ENCODE measurements at regions not wholly inside any gene's neighbourhood (a gene's known extent, or its start where the extent isn't known, plus 50 kb on each side); places are given as distances from the start of the nearest gene placed in this dataset.

DNA sequence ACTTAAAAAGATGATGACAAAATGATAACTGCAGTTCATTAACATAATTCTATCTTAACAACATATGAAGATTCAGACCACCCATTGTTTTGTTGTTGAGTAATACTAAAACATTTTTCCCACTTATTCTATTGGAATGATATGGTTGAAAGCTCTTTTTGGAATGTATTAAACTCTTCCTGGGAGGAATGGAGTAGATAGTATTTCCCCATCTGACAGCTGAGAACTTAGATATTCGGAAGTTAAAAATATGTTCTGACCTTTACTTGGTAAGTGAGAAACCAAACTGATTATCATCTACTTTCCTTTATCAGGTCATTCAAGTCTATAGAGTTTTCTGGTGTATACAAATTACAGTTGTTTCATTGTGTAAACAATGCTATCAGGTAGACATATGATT is 452.9 kb downstream of the CSNK1G3 start:
- H3K9me3 ChIP-seq (ENCODE audit: control insufficient read depth in 1 of 2, low read length in 2 of 2): no peaks in the 10 kb centered on the region
- no peaks in the 10 kb centered on the region for H3K36me3 ChIP-seq (ENCODE audit: control insufficient read depth in 1 of 2, insufficient read depth in 2 of 2, low read length in 2 of 2)
- no peak overlapping the region for H3K4me3 ChIP-seq (ENCODE audit: low read depth in 1 of 2, low read length in 2 of 2)
- H3K4me1 ChIP-seq (ENCODE audit: control insufficient read depth in 1 of 2, insufficient read depth in 2 of 2, low read length in 2 of 2): no peaks in the 10 kb centered on the region
- H3K27me3 ChIP-seq (ENCODE audit: low read depth, low read length): no peaks in the 10 kb centered on the region
- no peak overlapping the region for H3K27ac ChIP-seq (ENCODE audit: low read length)

DNA sequence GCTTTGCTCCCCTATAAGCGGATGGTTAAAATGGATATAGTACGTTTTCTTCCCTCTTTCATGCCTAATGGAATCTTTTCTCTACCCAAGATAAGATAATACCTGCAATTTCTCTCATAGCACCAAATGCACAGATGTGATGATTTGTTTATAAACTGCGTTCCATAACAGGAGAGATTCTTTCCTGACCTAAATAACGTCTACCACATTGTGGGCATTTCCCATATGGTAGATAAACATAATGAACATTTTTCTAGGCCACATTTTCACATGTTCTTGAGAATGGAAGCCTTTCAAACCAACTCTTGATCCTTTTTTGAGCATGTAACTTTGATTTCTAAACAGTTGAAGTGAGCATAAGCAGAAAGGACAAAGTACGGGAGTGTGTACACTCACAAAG is 448.5 kb downstream of the CSNK1G3 start:
- Histone ChIP-seq H3K4me3 (ENCODE audit: low read depth in 1 of 2, low read length in 2 of 2) (no peak overlapping the region), H3K27ac (ENCODE audit: low read length) (no peak overlapping the region), H3K9me3 (ENCODE audit: control insufficient read depth in 1 of 2, low read length in 2 of 2) (no peaks in the 10 kb centered on the region), H3K4me1 (ENCODE audit: control insufficient read depth in 1 of 2, insufficient read depth in 2 of 2, low read length in 2 of 2) (no peaks in the 10 kb centered on the region), H3K27me3 (ENCODE audit: low read depth, low read length) (no peaks in the 10 kb centered on the region), H3K36me3 (ENCODE audit: control insufficient read depth in 1 of 2, insufficient read depth in 2 of 2, low read length in 2 of 2) (no peaks in the 10 kb centered on the region)

DNA sequence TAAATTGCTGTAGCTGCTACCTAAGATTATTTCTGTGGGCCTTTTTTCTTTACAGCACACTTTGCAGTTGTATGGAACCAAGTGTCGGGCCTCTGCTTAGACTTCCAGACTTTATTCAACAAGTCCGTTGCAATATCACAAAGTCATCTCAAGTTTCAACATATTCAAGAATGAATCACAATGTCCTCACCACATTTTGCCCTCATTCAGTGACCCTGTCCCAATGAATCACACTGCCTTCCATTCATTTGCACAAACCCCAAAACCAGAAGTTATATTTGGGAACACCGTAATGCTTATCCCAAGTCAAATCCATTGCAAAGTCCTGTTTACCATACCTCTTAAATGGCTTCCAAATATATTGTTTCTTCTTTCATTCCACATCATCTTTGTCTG is 439.6 kb downstream of the CSNK1G3 start:
- Histone ChIP-seq H3K27ac (ENCODE audit: low read length) (no peak overlapping the region), H3K4me3 (ENCODE audit: low read depth in 1 of 2, low read length in 2 of 2) (no peak overlapping the region), H3K9me3 (ENCODE audit: control insufficient read depth in 1 of 2, low read length in 2 of 2) (no peaks in the 10 kb centered on the region), H3K27me3 (ENCODE audit: low read depth, low read length) (no peaks in the 10 kb centered on the region), H3K4me1 (ENCODE audit: control insufficient read depth in 1 of 2, insufficient read depth in 2 of 2, low read length in 2 of 2) (no peaks in the 10 kb centered on the region), H3K36me3 (ENCODE audit: control insufficient read depth in 1 of 2, insufficient read depth in 2 of 2, low read length in 2 of 2) (no peaks in the 10 kb centered on the region)

DNA sequence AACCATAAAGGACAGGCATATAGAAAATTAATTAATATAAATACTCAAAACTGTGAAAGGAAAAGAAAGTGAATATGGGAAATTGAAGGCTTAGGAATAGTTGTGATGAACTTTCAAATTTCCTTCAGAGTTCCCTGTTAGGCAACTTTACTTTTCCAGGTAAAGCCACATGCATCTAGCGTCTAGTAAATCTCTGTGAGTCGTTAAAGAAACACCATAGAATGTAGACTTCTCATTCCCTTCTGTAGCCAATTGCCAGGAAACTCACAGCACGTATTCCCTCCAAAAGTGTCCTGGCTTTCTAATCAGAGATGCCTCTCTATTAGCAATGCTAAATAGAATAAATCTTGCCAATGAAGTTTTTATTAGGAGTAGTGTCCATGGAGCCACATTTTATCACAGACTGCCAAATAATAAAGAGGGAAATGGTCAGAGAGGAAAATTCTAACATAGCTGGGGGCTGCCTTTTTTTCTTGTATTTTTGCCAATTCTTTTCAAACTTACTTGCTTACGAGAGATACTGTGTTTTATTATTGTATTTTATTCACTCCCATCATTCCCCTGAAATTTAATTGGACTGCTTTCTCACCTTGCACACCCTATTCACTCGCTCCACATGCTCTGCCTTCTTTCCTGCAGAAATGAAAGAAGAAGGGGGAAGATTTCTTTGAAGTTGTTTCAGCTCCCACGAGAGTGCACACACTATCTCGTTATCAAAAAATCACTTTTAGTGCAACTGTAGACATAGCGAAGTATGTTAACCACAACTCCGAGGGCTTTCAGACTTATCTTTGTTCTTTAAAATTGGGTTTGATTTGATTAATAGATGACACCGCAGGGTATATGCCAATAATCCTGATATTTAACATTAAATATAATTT is 439.0 kb downstream of the CSNK1G3 start:
- Histone ChIP-seq H3K9me3 (ENCODE audit: control insufficient read depth in 1 of 2, low read length in 2 of 2) (no peaks in the 10 kb centered on the region), H3K36me3 (ENCODE audit: control insufficient read depth in 1 of 2, insufficient read depth in 2 of 2, low read length in 2 of 2) (no peaks in the 10 kb centered on the region), H3K27me3 (ENCODE audit: low read depth, low read length) (no peaks in the 10 kb centered on the region), H3K4me1 (ENCODE audit: control insufficient read depth in 1 of 2, insufficient read depth in 2 of 2, low read length in 2 of 2) (no peaks in the 10 kb centered on the region), H3K27ac (ENCODE audit: low read length) (no peak overlapping the region), H3K4me3 (ENCODE audit: low read depth in 1 of 2, low read length in 2 of 2) (no peak overlapping the region)

DNA sequence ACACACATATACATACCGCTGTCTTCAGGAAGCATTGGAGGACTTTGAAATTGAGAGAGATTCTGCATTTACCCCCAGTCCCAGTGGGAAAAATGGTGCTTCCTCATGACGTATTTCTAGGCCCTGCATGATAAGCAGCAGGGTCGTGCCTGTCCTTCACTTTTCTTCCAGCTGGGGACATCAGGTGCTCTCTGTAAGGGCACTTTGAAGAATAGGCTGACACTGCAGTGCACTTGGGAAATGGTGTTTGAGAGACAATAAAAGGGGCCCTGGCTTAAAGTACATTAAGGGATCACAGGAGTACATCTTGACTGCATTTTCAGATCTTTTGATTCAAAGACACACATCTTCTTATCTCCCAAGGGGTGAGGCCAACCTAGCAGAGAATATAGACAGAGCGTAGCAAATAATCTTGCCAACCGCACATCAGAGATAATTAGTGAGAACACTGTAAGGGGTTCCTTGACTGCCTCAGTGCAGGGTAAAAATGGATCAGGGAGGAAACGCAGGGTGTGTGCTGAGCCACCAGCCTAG is 437.9 kb downstream of the CSNK1G3 start:
- H3K9me3 ChIP-seq (ENCODE audit: control insufficient read depth in 1 of 2, low read length in 2 of 2): no peaks in the 10 kb centered on the region
- H3K4me3 ChIP-seq (ENCODE audit: low read depth in 1 of 2, low read length in 2 of 2): no peak overlapping the region
- no peaks in the 10 kb centered on the region for H3K27me3 ChIP-seq (ENCODE audit: low read depth, low read length)
- no peak overlapping the region for H3K27ac ChIP-seq (ENCODE audit: low read length)
- no peaks in the 10 kb centered on the region for H3K4me1 ChIP-seq (ENCODE audit: control insufficient read depth in 1 of 2, insufficient read depth in 2 of 2, low read length in 2 of 2)
- no peaks in the 10 kb centered on the region for H3K36me3 ChIP-seq (ENCODE audit: control insufficient read depth in 1 of 2, insufficient read depth in 2 of 2, low read length in 2 of 2)

DNA sequence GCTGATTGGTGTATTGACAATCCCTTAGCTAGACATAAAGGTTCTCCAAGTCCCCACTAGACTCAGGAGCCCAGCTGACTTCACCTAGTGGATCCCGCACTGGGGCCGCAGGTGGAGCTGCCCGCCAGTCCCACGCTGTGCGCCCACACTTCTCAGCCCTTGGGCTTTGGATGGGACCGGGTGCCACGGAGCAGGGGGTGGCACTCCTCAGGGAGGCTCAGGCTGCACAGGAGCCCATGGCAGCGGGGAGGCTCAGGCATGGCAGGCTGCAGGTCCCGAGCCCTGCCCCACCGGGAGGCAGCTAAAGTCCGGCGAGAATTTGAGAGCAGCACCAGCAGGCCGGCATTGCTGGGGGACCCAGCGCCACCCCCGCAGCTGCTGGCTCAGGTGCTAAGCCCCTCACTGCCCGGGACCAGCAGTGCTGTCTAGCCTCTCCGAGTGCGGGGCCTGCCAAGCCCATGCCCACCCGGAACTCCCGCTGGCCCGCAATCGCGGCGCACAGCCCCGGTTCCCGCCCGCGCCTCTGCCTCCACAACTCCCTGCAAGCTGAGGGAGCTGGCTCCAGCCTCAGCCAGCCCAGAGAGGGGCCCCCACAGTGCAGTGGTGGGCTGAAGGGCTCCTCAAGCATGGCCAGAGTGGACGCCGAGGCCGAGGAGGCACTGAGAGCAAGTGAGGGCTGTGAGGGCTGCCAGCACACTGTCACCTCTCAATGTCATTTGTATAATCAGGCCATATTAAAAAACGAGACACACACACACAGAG is 437.2 kb downstream of the CSNK1G3 start:
- H3K27me3 ChIP-seq (ENCODE audit: low read depth, low read length): no peaks in the 10 kb centered on the region
- H3K4me3 ChIP-seq (ENCODE audit: low read depth in 1 of 2, low read length in 2 of 2): no peak overlapping the region
- H3K36me3 ChIP-seq (ENCODE audit: control insufficient read depth in 1 of 2, insufficient read depth in 2 of 2, low read length in 2 of 2): no peaks in the 10 kb centered on the region
- H3K4me1 ChIP-seq (ENCODE audit: control insufficient read depth in 1 of 2, insufficient read depth in 2 of 2, low read length in 2 of 2): no peaks in the 10 kb centered on the region
- H3K9me3 ChIP-seq (ENCODE audit: control insufficient read depth in 1 of 2, low read length in 2 of 2): no peaks in the 10 kb centered on the region
- H3K27ac ChIP-seq (ENCODE audit: low read length): no peak overlapping the region

DNA sequence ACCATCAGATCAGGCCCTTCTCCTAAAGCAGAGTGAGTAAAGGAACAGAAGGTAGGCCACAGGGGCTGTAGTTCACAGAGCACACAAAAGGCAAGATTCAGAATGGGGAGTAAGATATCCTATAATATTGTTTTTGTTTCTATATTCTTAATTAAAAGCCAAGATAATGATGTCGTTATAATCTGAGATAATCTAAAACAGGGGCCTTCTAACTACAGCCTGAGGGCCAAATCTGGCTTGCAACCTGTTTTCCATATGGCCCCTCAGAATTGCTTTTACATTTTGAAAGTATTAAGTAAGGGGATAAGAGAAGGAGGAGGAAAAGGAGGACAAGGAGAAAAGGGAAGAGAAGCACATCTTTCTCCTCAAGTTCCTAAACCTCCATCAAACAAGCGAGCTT is 435.8 kb downstream of the CSNK1G3 start:
- no peaks in the 10 kb centered on the region for H3K27me3 ChIP-seq (ENCODE audit: low read depth, low read length)
- H3K9me3 ChIP-seq (ENCODE audit: control insufficient read depth in 1 of 2, low read length in 2 of 2): no peaks in the 10 kb centered on the region
- H3K27ac ChIP-seq (ENCODE audit: low read length): no peak overlapping the region
- no peak overlapping the region for H3K4me3 ChIP-seq (ENCODE audit: low read depth in 1 of 2, low read length in 2 of 2)
- no peaks in the 10 kb centered on the region for H3K36me3 ChIP-seq (ENCODE audit: control insufficient read depth in 1 of 2, insufficient read depth in 2 of 2, low read length in 2 of 2)
- no peaks in the 10 kb centered on the region for H3K4me1 ChIP-seq (ENCODE audit: control insufficient read depth in 1 of 2, insufficient read depth in 2 of 2, low read length in 2 of 2)

DNA sequence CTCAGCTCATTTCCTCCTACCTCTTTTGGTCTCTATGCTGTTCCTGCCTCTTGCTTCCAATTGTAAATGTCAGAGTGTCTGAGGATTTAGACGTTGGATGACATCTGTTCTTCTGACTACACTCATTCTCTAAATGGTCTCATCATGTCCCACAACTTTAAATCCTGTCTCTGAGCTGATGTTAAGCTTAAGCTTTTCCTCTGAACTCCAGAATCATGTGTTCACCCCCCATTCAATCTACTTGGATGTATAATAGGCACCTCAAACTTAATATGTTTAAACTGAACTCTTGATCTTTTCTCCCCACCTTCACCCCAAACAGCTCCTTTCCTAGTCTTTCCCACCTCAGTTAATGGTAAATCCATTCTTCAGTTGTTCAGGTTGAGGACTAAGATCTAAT is 433.6 kb downstream of the CSNK1G3 start:
- Histone ChIP-seq H3K4me1 (ENCODE audit: control insufficient read depth in 1 of 2, insufficient read depth in 2 of 2, low read length in 2 of 2) (no peaks in the 10 kb centered on the region), H3K27me3 (ENCODE audit: low read depth, low read length) (no peaks in the 10 kb centered on the region)

DNA sequence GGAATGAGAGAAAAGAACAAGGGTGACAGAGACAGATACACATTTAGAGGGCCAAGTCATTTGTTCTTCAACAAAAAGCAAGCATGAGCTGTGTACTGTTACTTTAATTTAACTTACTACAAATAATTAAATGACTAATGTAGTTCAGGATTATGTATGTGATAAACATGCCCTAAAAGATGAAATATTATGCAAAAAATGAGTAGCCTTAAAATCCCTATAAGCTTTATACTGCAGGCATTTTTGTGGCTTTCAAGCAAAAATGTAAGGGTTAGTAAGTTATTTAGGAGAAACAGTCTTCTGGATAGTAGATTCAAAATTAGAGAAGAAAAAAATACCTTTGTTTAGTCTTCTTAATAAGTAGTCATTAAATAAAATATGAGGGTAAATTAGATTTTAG is 431.2 kb downstream of the CSNK1G3 start:
- Histone ChIP-seq H3K4me1 (ENCODE audit: control insufficient read depth in 1 of 2, insufficient read depth in 2 of 2, low read length in 2 of 2) (no peaks in the 10 kb centered on the region), H3K36me3 (ENCODE audit: control insufficient read depth in 1 of 2, insufficient read depth in 2 of 2, low read length in 2 of 2) (no peaks in the 10 kb centered on the region), H3K27me3 (ENCODE audit: low read depth, low read length) (no peaks in the 10 kb centered on the region), H3K4me3 (ENCODE audit: low read depth in 1 of 2, low read length in 2 of 2) (no peak overlapping the region), H3K9me3 (ENCODE audit: control insufficient read depth in 1 of 2, low read length in 2 of 2) (no peaks in the 10 kb centered on the region), H3K27ac (ENCODE audit: low read length) (no peak overlapping the region)

More for the DNA sequence above, 433.6 kb downstream of the CSNK1G3 start:
- Histone ChIP-seq H3K4me3 (ENCODE audit: low read depth in 1 of 2, low read length in 2 of 2) (no peak overlapping the region), H3K27ac (ENCODE audit: low read length) (no peak overlapping the region), H3K9me3 (ENCODE audit: control insufficient read depth in 1 of 2, low read length in 2 of 2) (no peaks in the 10 kb centered on the region), H3K36me3 (ENCODE audit: control insufficient read depth in 1 of 2, insufficient read depth in 2 of 2, low read length in 2 of 2) (no peaks in the 10 kb centered on the region)

DNA sequence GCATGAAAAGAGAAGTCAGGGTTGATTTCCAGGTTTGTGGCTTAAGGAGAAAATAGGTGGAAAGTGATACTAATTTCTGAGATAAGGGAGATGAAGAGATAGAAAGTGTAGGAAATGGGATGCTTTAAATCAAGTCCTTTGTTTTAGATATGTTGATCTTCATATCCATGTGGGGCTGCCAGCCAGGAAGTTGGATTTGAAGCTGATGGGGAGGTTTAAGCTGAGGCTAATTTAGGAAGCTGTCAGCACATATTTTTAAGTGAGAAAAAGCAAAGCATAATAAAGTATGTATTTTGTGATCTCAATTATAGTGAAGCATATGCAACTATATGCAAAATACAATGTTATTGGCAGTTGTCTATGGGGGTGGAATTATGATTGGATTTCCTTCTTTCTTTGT is 428.4 kb downstream of the CSNK1G3 start:
- Histone ChIP-seq H3K27ac (ENCODE audit: low read length) (no peak overlapping the region), H3K4me1 (ENCODE audit: control insufficient read depth in 1 of 2, insufficient read depth in 2 of 2, low read length in 2 of 2) (no peaks in the 10 kb centered on the region), H3K9me3 (ENCODE audit: control insufficient read depth in 1 of 2, low read length in 2 of 2) (peaks cover 0 to 9% of the 10 kb centered on the region in 2 donors), H3K36me3 (ENCODE audit: control insufficient read depth in 1 of 2, insufficient read depth in 2 of 2, low read length in 2 of 2) (no peaks in the 10 kb centered on the region), H3K27me3 (ENCODE audit: low read depth, low read length) (no peaks in the 10 kb centered on the region), H3K4me3 (ENCODE audit: low read depth in 1 of 2, low read length in 2 of 2) (no peak overlapping the region)

DNA sequence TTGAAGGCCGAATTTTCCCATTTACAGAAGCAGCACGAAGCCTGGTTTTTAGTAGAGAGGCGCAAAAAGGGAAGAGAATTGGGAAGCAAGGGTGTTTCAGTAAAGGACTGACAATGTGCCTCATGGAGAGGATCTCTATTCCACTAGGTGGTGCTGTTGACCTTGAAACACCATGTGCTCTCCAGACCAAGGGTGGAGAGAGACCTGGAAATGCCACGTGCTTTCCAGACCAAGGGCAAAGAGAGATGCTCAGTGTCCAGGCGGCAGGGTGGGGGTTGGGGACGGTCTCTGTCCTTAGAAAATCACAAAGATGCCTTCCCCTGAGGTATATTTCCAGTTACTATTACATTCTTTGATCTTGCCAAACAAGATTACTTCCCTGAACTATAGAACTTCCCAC is 425.3 kb downstream of the CSNK1G3 start:
- Histone ChIP-seq H3K27me3 (ENCODE audit: low read depth, low read length) (no peaks in the 10 kb centered on the region), H3K27ac (ENCODE audit: low read length) (no peak overlapping the region), H3K4me1 (ENCODE audit: control insufficient read depth in 1 of 2, insufficient read depth in 2 of 2, low read length in 2 of 2) (no peaks in the 10 kb centered on the region), H3K36me3 (ENCODE audit: control insufficient read depth in 1 of 2, insufficient read depth in 2 of 2, low read length in 2 of 2) (no peaks in the 10 kb centered on the region), H3K4me3 (ENCODE audit: low read depth in 1 of 2, low read length in 2 of 2) (no peak overlapping the region), H3K9me3 (ENCODE audit: control insufficient read depth in 1 of 2, low read length in 2 of 2) (peaks cover 0 to 9% of the 10 kb centered on the region in 2 donors)
